Islet of Langerhans (tissue), 1 donor: ENCODE measurements at regions not wholly inside any gene's neighbourhood (a gene's known extent, or its start where the extent isn't known, plus 50 kb on each side); places are given as distances from the start of the nearest gene placed in this dataset.

Experiments
- FAIRE-seq: peaks from one replicate; lab custom pipeline; 2011; peaks lifted over from hg19 to GRCh38; lab: Jason Lieb, UNC

GRCh38 chr11:112401036-112401769, 140.5 kb upstream of the PLET1 start:
- FAIRE-seq = no peak

DNA sequence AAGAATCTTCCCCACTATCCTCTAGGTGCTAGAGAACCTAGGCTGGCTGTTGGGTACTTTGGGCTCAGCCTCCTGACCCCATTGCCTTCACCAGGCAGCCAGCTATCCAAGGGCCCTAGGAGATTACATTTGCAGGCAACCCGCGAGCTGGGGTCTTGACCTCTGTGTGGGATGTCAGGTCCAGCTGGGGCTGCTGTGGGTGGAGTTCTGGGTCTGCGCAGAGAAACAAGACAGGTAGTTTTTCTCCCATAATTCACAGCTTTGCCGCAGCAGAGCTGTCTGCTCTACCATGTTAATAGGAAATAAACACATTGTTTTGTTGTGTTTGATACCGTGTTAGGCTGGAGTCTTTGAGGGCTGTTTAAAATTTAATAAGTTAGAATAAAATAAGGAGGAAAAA, 142.8 kb upstream of the PLET1 start:
- no peak for FAIRE-seq

GRCh38 chr11:112404112-112404511, 143.5 kb upstream of the PLET1 start:
- FAIRE-seq = no peak

GRCh38 chr11:112408517-112408916, 147.9 kb upstream of the PLET1 start:
- no peak for FAIRE-seq

GRCh38 chr11:112410325-112410724, 149.7 kb upstream of the PLET1 start:
- FAIRE-seq = no peak

GRCh38 chr11:112412383-112412782, 151.7 kb upstream of the PLET1 start:
- FAIRE-seq = no peak

GRCh38 chr11:112417339-112417738, 156.7 kb upstream of the PLET1 start:
- no peak for FAIRE-seq

DNA sequence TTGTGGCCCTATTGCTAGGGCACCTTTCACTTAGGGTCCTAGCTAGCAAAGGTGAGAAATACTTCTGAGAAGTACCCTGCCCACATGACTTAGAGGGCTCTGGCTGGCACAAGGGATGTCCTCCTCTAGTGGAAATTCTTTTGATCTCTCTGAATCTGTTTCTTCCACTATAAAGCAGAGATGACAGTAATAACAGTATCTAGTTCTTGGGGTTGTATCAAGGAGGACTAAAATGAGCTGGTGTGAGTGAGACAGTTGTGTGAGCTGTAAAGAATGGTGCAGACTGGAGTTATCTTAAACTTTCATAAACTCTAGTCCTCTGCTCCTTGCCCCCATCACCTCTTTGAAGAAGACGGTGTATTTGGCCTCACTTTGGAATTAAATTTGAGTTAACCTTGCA, 157.8 kb upstream of the PLET1 start:
- FAIRE-seq = no peak

- no peak for FAIRE-seq
Measured at GRCh38 chr11:112421879-112422278, 161.2 kb upstream of the PLET1 start.

GRCh38 chr11:112425121-112425520, 164.5 kb upstream of the PLET1 start:
- no peak for FAIRE-seq

- FAIRE-seq = no peak
Measured at GRCh38 chr11:112437096-112437495, 176.4 kb upstream of the PLET1 start.

DNA sequence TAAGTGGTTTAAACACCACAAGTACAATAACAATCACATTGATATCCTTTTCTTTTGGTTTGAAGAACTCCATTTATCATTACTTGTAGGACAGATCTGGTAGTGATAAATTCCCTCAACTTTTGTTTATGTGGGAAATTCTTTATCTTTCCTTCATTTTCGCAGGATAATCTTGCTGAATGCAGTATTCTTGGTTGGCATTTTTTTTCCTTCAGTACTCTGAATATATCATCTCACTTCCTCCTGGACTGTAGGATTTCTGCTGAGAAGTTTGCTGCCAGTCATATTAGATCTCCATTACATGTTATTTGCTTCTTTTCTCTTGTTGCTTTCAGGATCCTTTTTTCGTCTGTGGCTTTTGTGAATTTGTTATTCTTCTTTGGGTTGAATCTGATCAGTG, 179.0 kb upstream of the PLET1 start:
- FAIRE-seq = no peak

DNA sequence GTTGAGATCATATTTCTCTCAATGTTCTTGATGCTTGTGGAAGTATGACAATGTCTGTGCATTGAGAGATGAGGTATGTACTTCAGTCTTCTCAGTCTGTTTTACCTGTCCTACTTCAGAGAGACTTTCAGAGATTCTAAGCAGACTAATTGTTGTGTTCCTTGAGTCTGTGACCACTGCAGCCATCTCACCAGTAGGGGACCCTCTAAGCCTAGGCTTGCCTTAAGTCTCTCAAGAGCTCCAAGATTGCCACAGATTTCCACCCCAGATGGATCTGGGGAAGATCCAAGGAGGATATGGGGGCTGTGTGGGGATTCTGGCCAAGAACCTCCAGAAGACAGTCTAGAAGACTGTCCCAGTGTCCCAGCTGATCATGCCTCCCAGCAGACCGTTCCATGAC, 179.9 kb upstream of the PLET1 start:
- FAIRE-seq = no peak

- no peak for FAIRE-seq
Measured at GRCh38 chr11:112448168-112448567, 187.5 kb upstream of the PLET1 start.

GRCh38 chr11:112448806-112449205, 188.1 kb upstream of the PLET1 start:
- FAIRE-seq = no peak

DNA sequence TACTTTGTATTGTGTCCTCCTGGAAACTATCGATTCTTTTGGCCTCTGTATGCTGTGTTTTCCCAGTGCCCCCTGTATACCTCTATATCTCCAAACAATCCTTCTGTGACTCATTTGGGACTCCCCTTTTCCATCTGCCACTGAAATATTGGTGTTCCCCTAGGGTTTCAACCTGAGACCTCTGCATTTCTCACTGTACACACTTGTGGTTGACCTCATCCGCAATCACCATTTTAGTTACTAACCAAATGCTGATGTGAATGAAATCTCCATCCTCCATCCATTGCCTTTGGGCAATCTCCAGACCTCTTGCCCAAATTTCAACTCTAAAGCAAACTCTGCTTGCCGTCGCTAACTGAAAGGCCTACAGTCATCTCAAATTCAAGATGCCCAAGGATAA, 190.6 kb upstream of the PLET1 start:
- no peak for FAIRE-seq

GRCh38 chr11:112453601-112454577, 193.2 kb upstream of the PLET1 start:
- FAIRE-seq = no peak

DNA sequence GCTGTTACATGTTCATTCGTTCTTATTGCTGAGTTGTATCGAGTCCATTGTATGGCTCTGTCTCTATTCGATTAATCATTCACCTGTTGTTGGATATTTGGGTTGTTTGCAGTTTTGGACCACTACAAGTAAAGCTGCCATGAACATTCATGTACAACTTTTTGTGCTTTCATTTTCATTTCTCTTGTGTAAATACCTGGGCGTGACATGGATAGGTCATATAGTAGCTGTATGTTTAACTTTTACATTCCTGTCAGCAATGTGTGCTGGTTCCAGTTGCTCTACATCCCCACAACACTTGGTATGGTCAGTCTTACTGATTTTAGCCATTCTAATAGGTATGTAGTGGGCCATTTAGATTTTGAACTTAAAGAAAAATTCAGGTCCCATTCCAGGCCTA, 194.2 kb upstream of the PLET1 start:
- no peak for FAIRE-seq

DNA sequence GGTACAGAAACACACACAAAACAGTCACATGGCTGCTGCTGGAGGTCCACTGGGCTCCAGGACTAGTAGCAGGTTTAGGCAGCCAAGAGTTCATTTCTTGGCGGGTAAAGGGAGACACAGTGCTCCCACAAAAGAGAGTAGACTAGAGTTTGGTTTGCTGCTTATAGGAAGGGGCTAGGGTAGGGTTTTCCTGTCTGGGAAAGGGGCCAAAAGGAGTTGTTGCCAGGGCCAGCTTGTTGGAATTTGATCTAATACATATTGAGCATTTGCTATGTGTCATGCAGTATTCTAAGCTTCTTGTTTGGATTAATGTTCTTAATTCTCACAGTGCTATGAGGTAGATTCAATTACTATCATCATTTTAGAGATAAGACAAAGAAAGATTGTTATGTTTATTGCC, 195.1 kb upstream of the PLET1 start:
- FAIRE-seq = no peak

DNA sequence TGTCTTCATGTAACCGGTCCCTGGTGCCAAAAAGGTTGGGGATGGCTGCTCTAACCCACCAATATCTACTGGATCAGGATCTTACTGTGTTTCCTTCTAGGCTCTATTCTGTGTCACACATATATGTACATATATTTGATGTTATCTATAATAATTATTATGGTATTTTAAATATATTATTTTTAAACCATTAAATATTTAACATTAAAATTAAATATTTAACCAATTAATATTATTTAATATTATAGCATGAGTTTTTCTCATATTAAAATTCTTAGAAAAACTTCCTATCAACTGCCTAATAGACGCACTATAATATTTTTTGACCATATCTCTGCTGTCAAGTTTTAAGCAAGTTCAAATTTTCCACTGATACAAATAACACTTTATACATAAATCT, 196.9 kb upstream of the PLET1 start:
- FAIRE-seq = no peak

- no peak for FAIRE-seq
Measured at GRCh38 chr11:112459001-112459400, 198.3 kb upstream of the PLET1 start.

- FAIRE-seq = no peak
Measured at GRCh38 chr11:112460141-112460540, 199.5 kb upstream of the PLET1 start.

DNA sequence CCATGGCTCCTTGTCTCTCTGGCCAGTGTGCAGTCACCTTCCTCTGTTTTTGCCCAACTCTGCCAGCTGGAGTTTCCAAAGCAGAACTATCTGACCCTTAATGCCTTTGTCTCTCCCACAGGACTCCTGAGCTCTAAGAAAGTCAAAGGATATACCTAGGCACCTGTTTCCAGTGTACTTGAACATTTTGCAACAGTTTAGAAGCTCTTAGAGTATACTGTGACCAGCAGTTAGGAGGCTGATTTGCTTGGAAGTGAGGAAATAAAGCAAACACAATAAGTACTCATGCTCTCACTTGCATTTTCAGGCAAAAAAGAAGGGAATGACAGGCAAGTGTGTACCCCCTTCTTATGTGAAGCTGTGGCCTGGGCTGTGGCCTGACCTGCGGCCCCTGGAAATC, 204.3 kb upstream of the PLET1 start:
- FAIRE-seq = no peak
